HCT116 (cell line): ENCODE measurements at regions not wholly inside any gene's neighbourhood (a gene's known extent, or its start where the extent isn't known, plus 50 kb on each side); places are given as distances from the start of the nearest gene placed in this dataset.

ENCODE experiments used
- CTCF ChIP-seq, 3 experiments: fragments of 200-600 bp in 1 of 3; sonication (generic) in 1 of 3; IDR thresholded peaks in 2 of 3; conservative IDR thresholded peaks in 1 of 3; 2 replicates each; pipeline ENCODE4 v1.5.1; 2012 to 2017; ENCODE audit warnings: low read depth in 2 of 3, low read length in 2 of 3, antibody characterized with exemption in 1 of 3, borderline replicate concordance in 1 of 3, control low read depth in 1 of 3, mild to moderate bottlenecking in 1 of 3, mixed read lengths in 1 of 3, mixed run types in 1 of 3, moderate library complexity in 1 of 3; ENCODE audit not compliant: insufficient read depth in 1 of 3
- REST ChIP-seq: IDR thresholded peaks from 2 replicates; pipeline ENCODE4 v1.6.1; 2012; ENCODE audit warnings: low read depth

GRCh38 chr7:156559001-156559400, 81.6 kb upstream of the RNF32 start:
- TF ChIP-seq CTCF (IDR thresholded peaks at IDR 0.05 in 2 of 3, conservative IDR thresholded peaks at IDR 0.05 in 1 of 3; ENCODE audit: borderline replicate concordance in 1 of 3, insufficient read depth in 1 of 3, low read depth in 2 of 3, low read length in 2 of 3) (no peak), REST (no peak)
